Activated T-helper 9 cell treated with anti-CD3 and anti-CD28 coated beads, Interleukin-2, amount 50 U/mL, for 16 hours (primary cell): ENCODE measurements at regions not wholly inside any gene's neighbourhood (a gene's known extent, or its start where the extent isn't known, plus 50 kb on each side); places are given as distances from the start of the nearest gene placed in this dataset.
A peak's percentile ranks its signal among the peaks of the same experiment; 100 is the strongest.

Experiments
- DNase-seq: peaks from one replicate; pipeline ENCODE4 v3.0.0-alpha.2; 2020; ENCODE audit warnings: low read depth

- DNase-seq, result peak; percentile 78
Measured at GRCh38 chr6:28838634-28839442, 84.9 kb downstream of the TRIM27 start.

DNA sequence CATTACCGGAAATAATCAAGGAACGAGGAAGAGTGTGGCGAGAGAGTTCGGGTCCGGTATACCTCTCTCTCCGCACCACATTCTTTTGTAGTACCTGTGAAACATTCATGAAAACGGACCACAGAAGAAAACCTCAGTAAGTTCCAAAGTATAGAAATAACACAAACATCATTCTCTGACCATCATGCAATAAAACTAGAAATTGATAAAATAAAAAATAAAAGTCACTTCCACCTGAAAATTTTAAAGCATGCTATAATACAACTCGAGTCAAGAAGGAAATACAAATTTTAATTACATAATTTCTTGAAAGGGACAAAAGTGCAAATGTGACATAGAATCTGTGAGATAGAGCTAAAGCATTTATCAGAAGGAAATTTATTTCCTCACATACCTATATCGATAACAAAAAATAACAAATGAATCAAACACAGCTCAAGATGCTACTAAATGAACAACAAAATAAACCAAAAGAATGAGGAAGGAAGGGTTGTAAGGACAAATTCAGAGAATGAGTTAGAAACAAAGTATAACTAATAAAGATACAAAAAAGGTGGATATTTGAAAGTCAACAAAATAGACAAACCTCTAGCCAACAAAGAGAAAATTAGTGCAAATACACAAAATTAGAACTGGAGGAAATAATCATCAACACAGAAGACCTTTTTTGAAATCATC, 84.2 kb downstream of the TRIM27 start:
- no peak for DNase-seq

GRCh38 chr6:28841290-28841689, 82.5 kb downstream of the TRIM27 start:
- DNase-seq, result no peak

GRCh38 chr6:28848756-28849155, 75.0 kb downstream of the TRIM27 start:
- peak; percentile 3 for DNase-seq
